Fibroblast of lung (primary cell): ENCODE measurements at regions not wholly inside any gene's neighbourhood (a gene's known extent, or its start where the extent isn't known, plus 50 kb on each side); places are given as distances from the start of the nearest gene placed in this dataset.

Experiments used
- DNase-seq, 2 donors: peaks; one replicate each; pipeline versions ENCODE4 v3.0.0 to v3.0.0-alpha.2; 2010; ENCODE audit warnings: low read depth in 2 of 2
- H2AFZ ChIP-seq: 2 replicates; pipeline ENCODE4 v1.5.1; 2012; ENCODE audit warnings: low read length, control low read depth, inconsistent platforms
- H3K27ac ChIP-seq: 2 replicates; pipeline ENCODE4 v1.5.1; 2011; ENCODE audit warnings: low read length, control low read depth; ENCODE audit not compliant: insufficient read depth
- H3K27me3 ChIP-seq: 2 replicates; pipeline ENCODE4 v1.5.1; 2011; ENCODE audit warnings: mild to moderate bottlenecking, low read length; ENCODE audit not compliant: control insufficient read depth, insufficient read depth
- H3K36me3 ChIP-seq: 2 replicates; pipeline ENCODE4 v1.5.1; 2011; ENCODE audit warnings: low read length; ENCODE audit not compliant: control insufficient read depth, insufficient read depth
- H3K4me1 ChIP-seq: 2 replicates; pipeline ENCODE4 v1.5.1; 2011; ENCODE audit warnings: low read length; ENCODE audit not compliant: control insufficient read depth, insufficient read depth; ENCODE audit errors: extremely low read depth
- H3K4me2 ChIP-seq: 2 replicates; pipeline ENCODE4 v1.5.1; 2011; ENCODE audit warnings: low read length, control low read depth; ENCODE audit not compliant: insufficient read depth; ENCODE audit errors: extremely low read depth
- H3K4me3 ChIP-seq, 4 experiments: fragments of 200-600 bp in 1 of 4; sonication (generic) in 1 of 4; replicated peaks in 1 of 4; 2 replicates each; pipeline ENCODE4 v1.5.1; 2011 to 2016; ENCODE audit warnings: low read length in 4 of 4, low read depth in 3 of 4, mild to moderate bottlenecking in 3 of 4, control low read depth in 2 of 4, inconsistent platforms in 1 of 4, mixed read lengths in 1 of 4; ENCODE audit not compliant: insufficient read depth in 1 of 4; ENCODE audit errors: control extremely low read depth in 1 of 4
- H3K79me2 ChIP-seq: 2 replicates; pipeline ENCODE4 v1.5.1; 2012; ENCODE audit warnings: mild to moderate bottlenecking, low read length, inconsistent platforms; ENCODE audit not compliant: control insufficient read depth, insufficient read depth
- H3K9ac ChIP-seq: 2 replicates; pipeline ENCODE4 v1.5.1; 2011; ENCODE audit warnings: mild to moderate bottlenecking, low read length, control low read depth; ENCODE audit not compliant: insufficient read depth
- H3K9me3 ChIP-seq: 2 replicates; pipeline ENCODE4 v1.5.1; 2012; ENCODE audit warnings: low read depth, low read length; ENCODE audit not compliant: control insufficient read depth, insufficient read depth
- H4K20me1 ChIP-seq: 2 replicates; pipeline ENCODE4 v1.5.1; 2011; ENCODE audit warnings: low read length; ENCODE audit not compliant: control insufficient read depth, insufficient read depth; ENCODE audit errors: extremely low read depth
- EZH2 ChIP-seq: IDR thresholded peaks from 2 replicates; pipeline ENCODE4 v1.5.1; 2012; ENCODE audit warnings: low read length, control low read depth, mild to moderate bottlenecking; ENCODE audit errors: missing control alignments
- TF ChIP-seq, protein P1 (sequence below), 2 donors: IDR thresholded peaks in 1 of 2; conservative IDR thresholded peaks in 1 of 2; 1 replicate in 1 of 2; 2 replicates in 1 of 2; pipeline ENCODE4 v1.5.1; 2011 to 2012; ENCODE audit warnings: low read length in 2 of 2, control low read depth in 1 of 2, inconsistent platforms in 1 of 2, low read depth in 1 of 2, mild to moderate bottlenecking in 1 of 2

DNA sequence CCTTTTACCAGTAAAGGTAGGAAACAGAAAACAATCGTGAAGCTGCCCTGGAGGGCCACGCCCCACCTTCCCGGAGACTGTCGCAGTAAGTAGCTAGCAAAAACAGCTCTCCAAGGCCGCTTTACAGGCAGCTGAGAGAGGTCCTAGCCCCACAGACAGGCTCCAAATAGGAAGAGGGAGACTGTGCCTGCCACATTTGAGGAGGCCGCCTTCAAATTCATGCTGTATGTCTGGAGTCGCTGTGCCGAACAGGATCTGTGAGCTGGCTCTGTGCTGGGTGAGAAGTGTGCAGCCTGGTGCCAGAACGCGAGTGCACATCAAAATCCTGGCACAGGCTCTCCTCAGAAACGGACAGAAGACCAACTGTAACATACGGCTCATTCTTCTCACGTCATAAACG lies 582.2 kb downstream of the CETN3 start:
- H3K27ac ChIP-seq = no peak overlapping the region
- peak overlapping the region; percentile 7 for H2AFZ ChIP-seq
- no peak overlapping the region for H3K9ac ChIP-seq

DNA sequence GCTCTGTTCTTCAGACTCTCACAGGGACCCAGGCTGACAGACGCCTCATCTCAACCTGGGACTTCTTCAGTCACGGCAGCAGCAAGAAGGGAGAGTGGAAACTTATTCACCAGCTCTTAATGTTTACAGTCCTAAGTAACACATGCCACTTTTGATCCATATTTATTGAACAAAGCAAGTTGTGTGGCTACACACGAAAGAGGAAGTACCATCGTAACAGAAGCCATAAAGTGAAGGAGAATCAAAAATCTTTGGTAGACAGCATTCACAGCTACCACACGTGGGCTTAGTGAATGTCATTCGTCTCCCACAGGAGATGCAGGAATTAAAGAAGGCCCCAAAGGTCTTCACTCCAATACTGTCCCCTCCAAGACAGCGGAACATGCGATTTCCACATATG lies 582.6 kb downstream of the CETN3 start:
- H3K9me3 ChIP-seq = no peaks in the 10 kb centered on the region
- TF ChIP-seq, protein P1, sequence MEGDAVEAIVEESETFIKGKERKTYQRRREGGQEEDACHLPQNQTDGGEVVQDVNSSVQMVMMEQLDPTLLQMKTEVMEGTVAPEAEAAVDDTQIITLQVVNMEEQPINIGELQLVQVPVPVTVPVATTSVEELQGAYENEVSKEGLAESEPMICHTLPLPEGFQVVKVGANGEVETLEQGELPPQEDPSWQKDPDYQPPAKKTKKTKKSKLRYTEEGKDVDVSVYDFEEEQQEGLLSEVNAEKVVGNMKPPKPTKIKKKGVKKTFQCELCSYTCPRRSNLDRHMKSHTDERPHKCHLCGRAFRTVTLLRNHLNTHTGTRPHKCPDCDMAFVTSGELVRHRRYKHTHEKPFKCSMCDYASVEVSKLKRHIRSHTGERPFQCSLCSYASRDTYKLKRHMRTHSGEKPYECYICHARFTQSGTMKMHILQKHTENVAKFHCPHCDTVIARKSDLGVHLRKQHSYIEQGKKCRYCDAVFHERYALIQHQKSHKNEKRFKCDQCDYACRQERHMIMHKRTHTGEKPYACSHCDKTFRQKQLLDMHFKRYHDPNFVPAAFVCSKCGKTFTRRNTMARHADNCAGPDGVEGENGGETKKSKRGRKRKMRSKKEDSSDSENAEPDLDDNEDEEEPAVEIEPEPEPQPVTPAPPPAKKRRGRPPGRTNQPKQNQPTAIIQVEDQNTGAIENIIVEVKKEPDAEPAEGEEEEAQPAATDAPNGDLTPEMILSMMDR (conservative IDR thresholded peaks at IDR 0.05 in 1 of 2, IDR thresholded peaks at IDR 0.05 in 1 of 2; ENCODE audit: low read depth in 1 of 2, low read length in 2 of 2) = no peak
- TF ChIP-seq EZH2 = no peak
- no peaks in the 10 kb centered on the region for H3K27me3 ChIP-seq
- no peak overlapping the region for H3K9ac ChIP-seq
- no peak overlapping the region for H3K27ac ChIP-seq
- no peak overlapping the region for H3K4me3 ChIP-seq
- H2AFZ ChIP-seq = no peak overlapping the region
- H3K4me2 ChIP-seq = no peak overlapping the region
- no peaks in the 10 kb centered on the region for H3K79me2 ChIP-seq
- H3K4me1 ChIP-seq = no peaks in the 10 kb centered on the region
- H4K20me1 ChIP-seq = no peaks in the 10 kb centered on the region
- DNase-seq = no peak
- no peaks in the 10 kb centered on the region for H3K36me3 ChIP-seq

More for the DNA sequence above, 582.2 kb downstream of the CETN3 start:
- Histone ChIP-seq H3K79me2 (no peaks in the 10 kb centered on the region), H3K4me1 (no peaks in the 10 kb centered on the region), H4K20me1 (no peaks in the 10 kb centered on the region), H3K4me3 (peak overlapping the region in 2 of 4 experiments; percentile 10 to 40), H3K4me2 (no peak overlapping the region), H3K27me3 (no peaks in the 10 kb centered on the region), H3K9me3 (no peaks in the 10 kb centered on the region), H3K36me3 (no peaks in the 10 kb centered on the region)
- TF ChIP-seq EZH2 = no peak
- TF ChIP-seq, protein P1 (conservative IDR thresholded peaks at IDR 0.05 in 1 of 2, IDR thresholded peaks at IDR 0.05 in 1 of 2; ENCODE audit: low read depth in 1 of 2, low read length in 2 of 2) = no peak
- DNase-seq = peak in 1 of 2 donors; percentile 9

DNA sequence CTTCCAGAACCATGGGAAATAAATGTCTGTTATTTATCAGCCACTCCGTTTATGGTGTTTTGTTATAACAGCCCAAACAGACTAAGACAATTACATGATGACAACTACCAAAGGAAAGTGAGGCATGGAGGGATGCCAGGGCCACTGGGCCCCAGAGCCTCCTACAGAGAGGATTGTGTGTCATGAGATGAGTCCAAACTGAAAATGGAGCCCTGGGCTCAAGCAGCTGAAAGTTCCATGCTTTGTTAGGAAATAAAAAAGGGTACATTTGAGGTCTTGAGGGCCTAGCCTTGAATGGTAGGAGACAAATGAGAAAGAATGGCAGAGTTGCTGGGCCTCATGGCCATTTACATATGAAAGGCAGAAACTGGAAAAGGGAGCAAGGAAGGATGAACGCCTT lies 586.5 kb downstream of the CETN3 start:
- no peaks in the 10 kb centered on the region for H3K4me1 ChIP-seq
- H3K9ac ChIP-seq = no peak overlapping the region
- H3K4me2 ChIP-seq = no peak overlapping the region
- TF ChIP-seq EZH2 = no peak
- TF ChIP-seq, protein P1 (conservative IDR thresholded peaks at IDR 0.05 in 1 of 2, IDR thresholded peaks at IDR 0.05 in 1 of 2; ENCODE audit: low read depth in 1 of 2, low read length in 2 of 2) = no peak
- H4K20me1 ChIP-seq = no peaks in the 10 kb centered on the region
- no peak overlapping the region for H2AFZ ChIP-seq
- no peak for DNase-seq
- H3K36me3 ChIP-seq = no peaks in the 10 kb centered on the region
- no peak overlapping the region for H3K4me3 ChIP-seq
- H3K27ac ChIP-seq = no peak overlapping the region
- no peaks in the 10 kb centered on the region for H3K79me2 ChIP-seq
- H3K9me3 ChIP-seq = no peaks in the 10 kb centered on the region
- H3K27me3 ChIP-seq = no peaks in the 10 kb centered on the region
